CD14-positive monocyte (primary cell): ENCODE measurements at regions not wholly inside any gene's neighbourhood (a gene's known extent, or its start where the extent isn't known, plus 50 kb on each side); places are given as distances from the start of the nearest gene placed in this dataset.

Source experiments
- DNase-seq, 3 donors: peaks; one replicate each; pipeline ENCODE4 v3.0.0-alpha.2; 2011 to 2022
- H2AFZ ChIP-seq: 2 replicates; pipeline ENCODE4 v1.6.0; 2012; ENCODE audit warnings: mild to moderate bottlenecking, low read depth, low read length, inconsistent platforms; ENCODE audit not compliant: insufficient read depth, poor library complexity, severe bottlenecking
- H3K27ac ChIP-seq, 2 donors: 1 replicate in 1 of 2; 2 replicates in 1 of 2; pipeline ENCODE4 v1.5.1; 2012 to 2013; ENCODE audit warnings: low read length in 2 of 2, control low read depth in 1 of 2, inconsistent platforms in 1 of 2, low read depth in 1 of 2, mild to moderate bottlenecking in 1 of 2
- H3K27me3 ChIP-seq, 2 donors: one replicate each; pipeline versions ENCODE4 v1.6.0 to v1.6.1; 2011 to 2013; ENCODE audit warnings: low read length in 2 of 2; ENCODE audit not compliant: control insufficient read depth in 2 of 2, insufficient read depth in 2 of 2
- H3K36me3 ChIP-seq, 2 donors: replicated peaks in 1 of 2; 1 replicate in 1 of 2; 2 replicates in 1 of 2; pipeline versions ENCODE4 v1.5.1 to v1.6.1; 2012 to 2013; ENCODE audit warnings: low read length in 2 of 2, control low read depth in 1 of 2, inconsistent platforms in 1 of 2, mild to moderate bottlenecking in 1 of 2; ENCODE audit not compliant: insufficient read depth in 2 of 2, control insufficient read depth in 1 of 2
- H3K4me1 ChIP-seq, 2 donors: 1 replicate in 1 of 2; 2 replicates in 1 of 2; pipeline versions ENCODE4 v1.5.1 to v1.6.1; 2012 to 2013; ENCODE audit warnings: low read length in 2 of 2, control low read depth in 1 of 2, inconsistent platforms in 1 of 2, mild to moderate bottlenecking in 1 of 2, moderate library complexity in 1 of 2; ENCODE audit not compliant: insufficient read depth in 2 of 2, control insufficient read depth in 1 of 2
- H3K4me2 ChIP-seq: replicated peaks from 2 replicates; pipeline ENCODE3; 2012; ENCODE audit warnings: low read length, moderate library complexity, mild to moderate bottlenecking; ENCODE audit not compliant: poor library complexity, severe bottlenecking; ENCODE audit errors: extremely low read depth
- H3K4me3 ChIP-seq, 3 experiments: fragments of 200-600 bp in 1 of 3; sonication (generic) in 1 of 3; replicated peaks in 1 of 3; 1 replicate in 2 of 3; 2 replicates in 1 of 3; pipeline ENCODE4 v1.5.1; 2011 to 2013; ENCODE audit warnings: low read length in 3 of 3, mild to moderate bottlenecking in 3 of 3, control low read depth in 2 of 3, low read depth in 2 of 3, inconsistent platforms in 1 of 3, moderate library complexity in 1 of 3
- H3K79me2 ChIP-seq: 2 replicates; pipeline ENCODE4 v1.6.0; 2012; ENCODE audit warnings: mild to moderate bottlenecking, control low read depth, inconsistent platforms, low read length, moderate library complexity; ENCODE audit not compliant: insufficient read depth
- H3K9ac ChIP-seq: 2 replicates; pipeline ENCODE4 v1.6.0; 2017; ENCODE audit warnings: low read length, mild to moderate bottlenecking; ENCODE audit not compliant: insufficient read depth, poor library complexity, severe bottlenecking
- H3K9me3 ChIP-seq, 2 donors: replicated peaks in 1 of 2; 1 replicate in 1 of 2; 2 replicates in 1 of 2; pipeline versions ENCODE4 v1.5.1 to v1.6.1; 2012 to 2013; ENCODE audit warnings: low read length in 2 of 2, control low read depth in 1 of 2; ENCODE audit not compliant: control insufficient read depth in 1 of 2, insufficient read depth in 1 of 2
- H4K20me1 ChIP-seq: 2 replicates; pipeline ENCODE4 v1.6.0; 2012; ENCODE audit warnings: mild to moderate bottlenecking, low read length, control low read depth, moderate library complexity; ENCODE audit not compliant: insufficient read depth
- H3K27ac Mint-ChIP-seq, 7 donors: one replicate each; pipeline ENCODE4 v1.8.0; 2020; ENCODE audit warnings: mild to moderate bottlenecking in 7 of 7, mixed read lengths in 7 of 7, moderate library complexity in 6 of 7, inconsistent platforms in 2 of 7
- H3K27me3 Mint-ChIP-seq, 3 donors: one replicate each; pipeline ENCODE4 v1.8.0; 2021 to 2022; ENCODE audit warnings: low read depth in 3 of 3, mild to moderate bottlenecking in 3 of 3, mixed read lengths in 3 of 3, moderate library complexity in 3 of 3, inconsistent platforms in 1 of 3
- H3K36me3 Mint-ChIP-seq, 2 donors: one replicate each; pipeline ENCODE4 v1.8.0; 2020; ENCODE audit warnings: mixed read lengths in 2 of 2, inconsistent platforms in 1 of 2, mild to moderate bottlenecking in 1 of 2
- H3K4me1 Mint-ChIP-seq: one replicate; pipeline ENCODE4 v1.8.0; 2020; ENCODE audit warnings: mild to moderate bottlenecking, mixed read lengths
- H3K4me3 Mint-ChIP-seq, 2 donors: one replicate each; pipeline ENCODE4 v1.8.0; 2020; ENCODE audit warnings: mild to moderate bottlenecking in 2 of 2, mixed read lengths in 2 of 2, moderate library complexity in 1 of 2
- H3K9me3 Mint-ChIP-seq, 7 donors: one replicate each; pipeline ENCODE4 v1.8.0; 2020 to 2022; ENCODE audit warnings: mixed read lengths in 7 of 7, mild to moderate bottlenecking in 6 of 7, moderate library complexity in 6 of 7, inconsistent platforms in 2 of 7
- CTCF ChIP-seq: fragments of 200-600 bp; IDR thresholded peaks from one replicate; pipeline ENCODE4 v1.8.0; 2022; ENCODE audit warnings: antibody characterized with exemption, mild to moderate bottlenecking
- WGBS: methylation state at CpG from one replicate; pipeline ENCODE4 v1.1.5; 2013; ENCODE audit warnings: missing lambda C conversion rate; ENCODE audit not compliant: insufficient coverage; 5-methylcytosine and 5-hydroxymethylcytosine counted together
- intact Hi-C, 2 donors: fragments of 100-400 bp; cut with micrococcal nuclease; formaldehyde crosslinking; loops; one replicate each; pipeline versions ENCODE4 v1.15.0 to v1.15.1; 2023

- no peak overlapping the region for H3K4me3 Mint-ChIP-seq
- H3K27me3 Mint-ChIP-seq, result no peaks in the 10 kb centered on the region
- no peaks in the 10 kb centered on the region for H3K36me3 Mint-ChIP-seq
- TF ChIP-seq CTCF, result no peak
- H3K9ac ChIP-seq, result no peak overlapping the region
- H3K4me1 Mint-ChIP-seq, result no peaks in the 10 kb centered on the region
- H3K4me3 ChIP-seq, result no peak overlapping the region
- no peaks in the 10 kb centered on the region for H3K79me2 ChIP-seq
- no peak overlapping the region for H3K27ac ChIP-seq
- no peaks in the 10 kb centered on the region for H3K4me1 ChIP-seq
- peaks cover 3 to 4% of the 10 kb centered on the region in 2 donors for H3K9me3 ChIP-seq
- H3K4me2 ChIP-seq, result no peak overlapping the region
- H3K27me3 ChIP-seq, result no peaks in the 10 kb centered on the region
- no peaks in the 10 kb centered on the region for H3K36me3 ChIP-seq
- intact Hi-C loops, result no loop called here
- no peak overlapping the region for H3K27ac Mint-ChIP-seq
- H2AFZ ChIP-seq, result no peak overlapping the region
- no peaks in the 10 kb centered on the region for H4K20me1 ChIP-seq
- no peak for DNase-seq
- H3K9me3 Mint-ChIP-seq, result peaks cover 0 to 5% (median 3%) of the 10 kb centered on the region in 7 donors
These were observed 1748.7 kb downstream of the EFNA5 start for GRCh38 chr5:105922080-105922479.

DNA sequence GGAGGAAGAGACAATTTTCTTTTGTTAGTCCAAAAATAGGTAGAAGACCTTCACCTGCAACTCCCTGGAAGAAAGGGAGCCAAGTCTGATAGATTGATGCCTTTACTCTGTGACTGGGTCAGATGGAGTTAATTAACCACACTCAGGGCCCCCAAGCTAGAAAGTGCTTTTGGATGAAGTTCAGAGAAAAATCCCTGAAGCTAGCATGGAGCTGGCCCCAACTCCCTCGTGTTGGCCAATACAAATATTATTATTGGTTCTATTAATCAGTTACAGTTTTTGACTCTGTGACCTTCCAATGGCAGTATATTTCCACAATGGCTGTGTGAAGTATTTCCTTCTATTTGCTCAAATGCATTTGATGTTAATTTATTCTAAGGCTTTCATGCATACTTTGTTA, 1753.5 kb downstream of the EFNA5 start:
- Mint-ChIP-seq H3K27me3 (no peaks in the 10 kb centered on the region), H3K27ac (no peak overlapping the region), H3K4me1 (no peaks in the 10 kb centered on the region), H3K9me3 (peaks cover 0 to 5% (median 3%) of the 10 kb centered on the region in 7 donors), H3K4me3 (no peak overlapping the region), H3K36me3 (no peaks in the 10 kb centered on the region)
- Histone ChIP-seq H4K20me1 (no peaks in the 10 kb centered on the region), H3K9me3 (peaks cover 3 to 4% of the 10 kb centered on the region in 2 donors), H3K4me2 (no peak overlapping the region), H2AFZ (no peak overlapping the region), H3K4me1 (no peaks in the 10 kb centered on the region), H3K9ac (no peak overlapping the region), H3K27ac (no peak overlapping the region), H3K79me2 (no peaks in the 10 kb centered on the region), H3K27me3 (no peaks in the 10 kb centered on the region), H3K36me3 (no peaks in the 10 kb centered on the region), H3K4me3 (no peak overlapping the region)
- no peak for TF ChIP-seq CTCF
- no CpG with 5 or more reads among the region's 1 CpG for WGBS
- intact Hi-C loops, result no loop called here
- no peak for DNase-seq
